IMR-90 (cell line): ENCODE measurements at regions not wholly inside any gene's neighbourhood (a gene's known extent, or its start where the extent isn't known, plus 50 kb on each side); places are given as distances from the start of the nearest gene placed in this dataset.

ENCODE experiments used
- ATAC-seq: fragments of 200-7000 bp; cut with Tn5 transposase; 2 replicates; pipeline ENCODE4 v1.9.1; 2020; ENCODE audit warnings: low read depth, mild to moderate bottlenecking, moderate library complexity
- BruUV-seq: library from RNA; stranded (reverse); fragments of 400-500 nt; replicated peaks from 2 replicates; lab custom pipeline; 2021; lab: Mats Ljungman, UMichigan
- CTCF ChIA-PET: fragments of 300-600 bp; formaldehyde crosslinking; extraction: SDS; loops from one replicate; lab custom pipeline; 2021; ENCODE audit warnings: antibody characterized with exemption; lab: Yijun Ruan, JAX
- POLR2A ChIA-PET: fragments of 300-600 bp; sonication (Branson Sonifier 250); formaldehyde crosslinking; loops from one replicate; lab custom pipeline; 2022; ENCODE audit warnings: antibody characterized with exemption; ENCODE audit not compliant: unreplicated experiment; lab: Charles Lee
- DNase-seq: peaks from one replicate; pipeline ENCODE4 v3.0.0; 2013
- H2AFZ ChIP-seq: replicated peaks from 2 replicates; pipeline ENCODE3; 2013; ENCODE audit warnings: low read length, mild to moderate bottlenecking; ENCODE audit not compliant: poor library complexity
- H2AK5ac ChIP-seq: 2 replicates; pipeline ENCODE4 v1.6.1; 2013; ENCODE audit warnings: low read depth, low read length, inconsistent platforms
- H2AK9ac ChIP-seq: replicated peaks from 2 replicates; pipeline ENCODE3; 2013; ENCODE audit warnings: mild to moderate bottlenecking, low read depth, low read length, moderate library complexity; ENCODE audit not compliant: poor library complexity
- H2BK120ac ChIP-seq: 2 replicates; pipeline ENCODE4 v1.6.1; 2013; ENCODE audit warnings: low read depth, low read length, inconsistent platforms
- H2BK15ac ChIP-seq: 3 replicates; pipeline ENCODE4 v1.6.1; 2013; ENCODE audit warnings: low read depth, low read length, inconsistent platforms
- H2BK20ac ChIP-seq: 2 replicates; pipeline ENCODE4 v1.6.1; 2013; ENCODE audit warnings: low read depth, mild to moderate bottlenecking, inconsistent platforms, low read length, moderate library complexity
- H2BK5ac ChIP-seq: 2 replicates; pipeline ENCODE4 v1.6.1; 2013; ENCODE audit warnings: mild to moderate bottlenecking, low read depth, low read length, inconsistent platforms; ENCODE audit not compliant: poor library complexity, severe bottlenecking
- H3K14ac ChIP-seq: replicated peaks from 2 replicates; pipeline ENCODE4 v1.6.1; 2013; ENCODE audit warnings: low read depth, low read length, inconsistent platforms
- H3K18ac ChIP-seq: 2 replicates; pipeline ENCODE4 v1.6.1; 2013; ENCODE audit warnings: low read depth, low read length, control low read depth
- H3K23ac ChIP-seq: 2 replicates; pipeline ENCODE4 v1.6.1; 2013; ENCODE audit warnings: low read depth, low read length, inconsistent platforms
- H3K27ac ChIP-seq: 2 replicates; pipeline ENCODE4 v1.5.1; 2013; ENCODE audit warnings: mild to moderate bottlenecking, control low read depth, low read length; ENCODE audit not compliant: insufficient read depth
- H3K27me3 ChIP-seq: 2 replicates; pipeline ENCODE4 v1.6.1; 2013; ENCODE audit warnings: low read length; ENCODE audit not compliant: control insufficient read depth, insufficient read depth
- H3K36me3 ChIP-seq: 2 replicates; pipeline ENCODE4 v1.6.1; 2013; ENCODE audit warnings: low read length, mixed read lengths; ENCODE audit not compliant: control insufficient read depth, insufficient read depth
- H3K4ac ChIP-seq: 2 replicates; pipeline ENCODE4 v1.6.1; 2013; ENCODE audit warnings: low read depth, low read length, inconsistent platforms
- H3K4me1 ChIP-seq: 2 replicates; pipeline ENCODE4 v1.6.1; 2013; ENCODE audit warnings: low read length, mixed read lengths; ENCODE audit not compliant: control insufficient read depth, insufficient read depth
- H3K4me2 ChIP-seq: 2 replicates; pipeline ENCODE4 v1.6.1; 2013; ENCODE audit warnings: low read depth, mild to moderate bottlenecking, control low read depth, low read length, moderate library complexity
- H3K4me3 ChIP-seq: 2 replicates; pipeline ENCODE4 v1.5.1; 2013; ENCODE audit warnings: low read depth, mild to moderate bottlenecking, control low read depth, low read length, moderate library complexity; ENCODE audit not compliant: insufficient read depth
- H3K56ac ChIP-seq: 2 replicates; pipeline ENCODE4 v1.6.1; 2013; ENCODE audit warnings: low read length, inconsistent platforms; ENCODE audit not compliant: insufficient read depth; ENCODE audit errors: extremely low read depth
- H3K79me1 ChIP-seq, 2 experiments: 2 replicates each; pipeline ENCODE4 v1.6.1; 2013; ENCODE audit warnings: low read length in 2 of 2, inconsistent platforms in 1 of 2, low read depth in 1 of 2
- H3K9ac ChIP-seq: 2 replicates; pipeline ENCODE4 v1.6.1; 2013; ENCODE audit warnings: low read depth, low read length, control low read depth
- H3K9me1 ChIP-seq: 2 replicates; pipeline ENCODE4 v1.6.1; 2013; ENCODE audit warnings: low read length, inconsistent platforms; ENCODE audit not compliant: insufficient read depth
- H3K9me3 ChIP-seq: 2 replicates; pipeline ENCODE4 v1.6.1; 2013; ENCODE audit warnings: low read length; ENCODE audit not compliant: control insufficient read depth, insufficient read depth
- H4K20me1 ChIP-seq: 2 replicates; pipeline ENCODE4 v1.6.1; 2013; ENCODE audit warnings: low read length, inconsistent platforms; ENCODE audit not compliant: insufficient read depth
- H4K5ac ChIP-seq: 2 replicates; pipeline ENCODE4 v1.6.1; 2013; ENCODE audit warnings: mild to moderate bottlenecking, low read depth, low read length, control low read depth
- H4K8ac ChIP-seq, 2 experiments: 2 replicates each; pipeline ENCODE4 v1.6.1; 2013; ENCODE audit warnings: low read depth in 2 of 2, low read length in 2 of 2, control low read depth in 1 of 2, inconsistent platforms in 1 of 2
- H4K91ac ChIP-seq: 2 replicates; pipeline ENCODE4 v1.6.1; 2013; ENCODE audit warnings: low read depth, low read length, inconsistent platforms; ENCODE audit not compliant: insufficient read depth
- BHLHE40 ChIP-seq: fragments of 150-350 bp; IDR thresholded peaks from 2 replicates; pipeline ENCODE4 v1.6.1; 2016; ENCODE audit warnings: mild to moderate bottlenecking, low read depth, low read length
- MAFK ChIP-seq: IDR thresholded peaks from 2 replicates; pipeline ENCODE4 v1.6.1; 2012; ENCODE audit warnings: low read depth, low read length, improper control_type of control experiment
- MAZ ChIP-seq: IDR thresholded peaks from 2 replicates; pipeline ENCODE4 v1.6.1; 2012; ENCODE audit warnings: low read depth, mild to moderate bottlenecking, low read length, improper control_type of control experiment, moderate library complexity, borderline replicate concordance
- NFE2L2 ChIP-seq: fragments of 150-350 bp; IDR thresholded peaks from 2 replicates; pipeline ENCODE4 v1.6.1; 2016; ENCODE audit warnings: low read depth, mild to moderate bottlenecking, low read length
- POLR2A ChIP-seq: IDR thresholded peaks from 2 replicates; pipeline ENCODE4 v1.6.1; 2012; ENCODE audit warnings: mild to moderate bottlenecking, low read depth, low read length
- RAD21 ChIP-seq: IDR thresholded peaks from 2 replicates; pipeline ENCODE4 v1.6.1; 2012; ENCODE audit warnings: low read length, improper control_type of control experiment
- RFX5 ChIP-seq: IDR thresholded peaks from 2 replicates; pipeline ENCODE4 v1.8.0; 2012; ENCODE audit warnings: low read depth, mild to moderate bottlenecking, low read length, moderate library complexity
- WGBS, 2 experiments: methylation state at CpG; one replicate each; pipeline versions ENCODE4 v1.1.5 to v1.1.7; 2013; ENCODE audit warnings: missing lambda C conversion rate in 2 of 2; ENCODE audit not compliant: insufficient read length in 1 of 2; ENCODE audit errors: extremely low coverage in 2 of 2; 5-methylcytosine and 5-hydroxymethylcytosine counted together
- dilution Hi-C: fragments of 300-500 bp; cut with HindIII; formaldehyde crosslinking; loops from one replicate; pipeline ENCODE4 v1.14.3; 2018; ENCODE audit warnings: low sequenced_read_pairs; ENCODE audit not compliant: unreplicated experiment
- in situ Hi-C: fragments of 300-500 bp; cut with MboI; formaldehyde crosslinking; loops from 3 replicates; pipeline ENCODE4 v1.14.3; 2019; ENCODE audit warnings: low sequenced_read_pairs, inconsistent platforms, mixed read lengths
- intact Hi-C: fragments of 100-400 bp; cut with micrococcal nuclease; formaldehyde crosslinking; loops from 2 replicates; pipeline ENCODE4 v1.10.0; 2022
- TF ChIP-seq, protein P1 (sequence below): fragments of 150-350 bp; IDR thresholded peaks from 2 replicates; pipeline ENCODE4 v1.6.1; 2016; ENCODE audit warnings: low read depth, mild to moderate bottlenecking, low read length, moderate library complexity, borderline replicate concordance

DNA sequence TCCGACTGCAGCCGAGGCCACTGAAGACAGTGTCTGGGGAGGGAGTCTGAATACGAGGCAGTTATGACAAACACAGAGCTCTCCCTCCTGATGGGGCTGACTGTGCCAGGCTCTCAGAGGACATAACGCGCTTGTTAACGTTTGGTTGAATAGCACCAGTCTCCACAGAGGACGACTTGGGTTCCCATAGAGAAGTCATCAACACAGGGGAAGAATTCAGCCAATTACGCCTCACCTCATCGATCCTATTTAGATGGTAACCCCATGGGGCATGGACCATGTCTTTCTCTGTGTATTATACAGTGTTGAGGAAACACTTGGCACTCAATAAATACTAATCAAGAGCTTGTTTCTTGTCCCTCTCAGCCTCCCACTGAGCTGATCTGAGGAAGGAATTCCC, 642.6 kb upstream of the LCORL start:
- Histone ChIP-seq H4K8ac (no peak overlapping the region), H3K14ac (no peak overlapping the region), H4K20me1 (no peaks in the 10 kb centered on the region), H3K36me3 (no peaks in the 10 kb centered on the region), H2BK120ac (no peak overlapping the region), H3K18ac (no peak overlapping the region), H2AFZ (no peak overlapping the region), H3K56ac (no peak overlapping the region), H3K23ac (no peak overlapping the region), H3K79me1 (no peaks in the 10 kb centered on the region), H2BK15ac (no peak overlapping the region), H3K4me2 (no peak overlapping the region), H2AK5ac (no peak overlapping the region), H3K27ac (no peak overlapping the region), H3K9ac (no peak overlapping the region), H4K5ac (no peak overlapping the region), H2BK20ac (no peak overlapping the region), H3K4ac (no peak overlapping the region), H3K4me3 (no peak overlapping the region), H4K91ac (no peak overlapping the region), H3K9me1 (no peaks in the 10 kb centered on the region), H3K9me3 (peaks cover 2% of the 10 kb centered on the region), H2BK5ac (no peak overlapping the region), H3K4me1 (no peaks in the 10 kb centered on the region), H3K27me3 (no peaks in the 10 kb centered on the region), H2AK9ac (no peak overlapping the region)
- no CpG with 5 or more reads among the region's 9 CpGs for WGBS, 2 experiments
- ChIA-PET CTCF (interaction anchor here (1.1 kb wide), 1 partner anchor 13 kb away, joined by 3 read pairs; no protein-coding TSS in a partner anchor), POLR2A (no interaction called here)
- no TSS peak for BruUV-seq
- DNase-seq (no peak), ATAC-seq (no peak)
- in situ Hi-C loops (no loop called here), dilution Hi-C loops (no loop called here), intact Hi-C loops (no loop called here)
- TF ChIP-seq, protein P1, sequence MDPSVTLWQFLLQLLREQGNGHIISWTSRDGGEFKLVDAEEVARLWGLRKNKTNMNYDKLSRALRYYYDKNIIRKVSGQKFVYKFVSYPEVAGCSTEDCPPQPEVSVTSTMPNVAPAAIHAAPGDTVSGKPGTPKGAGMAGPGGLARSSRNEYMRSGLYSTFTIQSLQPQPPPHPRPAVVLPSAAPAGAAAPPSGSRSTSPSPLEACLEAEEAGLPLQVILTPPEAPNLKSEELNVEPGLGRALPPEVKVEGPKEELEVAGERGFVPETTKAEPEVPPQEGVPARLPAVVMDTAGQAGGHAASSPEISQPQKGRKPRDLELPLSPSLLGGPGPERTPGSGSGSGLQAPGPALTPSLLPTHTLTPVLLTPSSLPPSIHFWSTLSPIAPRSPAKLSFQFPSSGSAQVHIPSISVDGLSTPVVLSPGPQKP, result no peak
- no peak for TF ChIP-seq BHLHE40
- TF ChIP-seq MAFK, result no peak
- TF ChIP-seq RAD21, result no peak
- no peak for TF ChIP-seq NFE2L2
- no peak for TF ChIP-seq MAZ
- no peak for TF ChIP-seq POLR2A
- no peak for TF ChIP-seq RFX5
